ENCODE measurements at regions not wholly inside any gene's neighbourhood (a gene's known extent, or its start where the extent isn't known, plus 50 kb on each side); places are given as distances from the start of the nearest gene placed in this dataset.
"Not testable (repeated sequence)": the region's sequence is repeated elsewhere in the genome, so short reads cannot be mapped to it uniquely, and the experiment has no call there.

- TF ChIP-seq CTCF (IDR thresholded peaks at IDR 0.05; ENCODE audit: poor library complexity, severe bottlenecking); SMC3 (conservative IDR thresholded peaks at IDR 0.05; ENCODE audit: poor library complexity); TAF1 (IDR thresholded peaks at IDR 0.05; ENCODE audit: low read depth); POLR2AphosphoS5 (IDR thresholded peaks at IDR 0.05); EP300 (conservative IDR thresholded peaks at IDR 0.05; ENCODE audit: poor library complexity, severe bottlenecking): not testable (repeated sequence)
Observed at GRCh38 chr3:186435332-186435731, 73.3 kb upstream of the DGKG start.
